ENCODE measurements at regions not wholly inside any gene's neighbourhood (a gene's known extent, or its start where the extent isn't known, plus 50 kb on each side); places are given as distances from the start of the nearest gene placed in this dataset.
A peak's percentile ranks its signal among the peaks of the same experiment; 100 is the strongest.
"Not testable (repeated sequence)": the region's sequence is repeated elsewhere in the genome, so short reads cannot be mapped to it uniquely, and the experiment has no call there.

GRCh38 chr2:106272216-106272807, 78.2 kb upstream of the UXS1 start:
- TF ChIP-seq, protein P1, sequence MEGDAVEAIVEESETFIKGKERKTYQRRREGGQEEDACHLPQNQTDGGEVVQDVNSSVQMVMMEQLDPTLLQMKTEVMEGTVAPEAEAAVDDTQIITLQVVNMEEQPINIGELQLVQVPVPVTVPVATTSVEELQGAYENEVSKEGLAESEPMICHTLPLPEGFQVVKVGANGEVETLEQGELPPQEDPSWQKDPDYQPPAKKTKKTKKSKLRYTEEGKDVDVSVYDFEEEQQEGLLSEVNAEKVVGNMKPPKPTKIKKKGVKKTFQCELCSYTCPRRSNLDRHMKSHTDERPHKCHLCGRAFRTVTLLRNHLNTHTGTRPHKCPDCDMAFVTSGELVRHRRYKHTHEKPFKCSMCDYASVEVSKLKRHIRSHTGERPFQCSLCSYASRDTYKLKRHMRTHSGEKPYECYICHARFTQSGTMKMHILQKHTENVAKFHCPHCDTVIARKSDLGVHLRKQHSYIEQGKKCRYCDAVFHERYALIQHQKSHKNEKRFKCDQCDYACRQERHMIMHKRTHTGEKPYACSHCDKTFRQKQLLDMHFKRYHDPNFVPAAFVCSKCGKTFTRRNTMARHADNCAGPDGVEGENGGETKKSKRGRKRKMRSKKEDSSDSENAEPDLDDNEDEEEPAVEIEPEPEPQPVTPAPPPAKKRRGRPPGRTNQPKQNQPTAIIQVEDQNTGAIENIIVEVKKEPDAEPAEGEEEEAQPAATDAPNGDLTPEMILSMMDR (IDR thresholded peaks at IDR 0.05; ENCODE audit: insufficient read depth, low read depth, low read length, missing control alignments), result no peak
- H3K4me3 ChIP-seq (ENCODE audit: low read length), result no peak overlapping the region
- peak; percentile 60 for DNase-seq (ENCODE audit: low read depth)

DNA sequence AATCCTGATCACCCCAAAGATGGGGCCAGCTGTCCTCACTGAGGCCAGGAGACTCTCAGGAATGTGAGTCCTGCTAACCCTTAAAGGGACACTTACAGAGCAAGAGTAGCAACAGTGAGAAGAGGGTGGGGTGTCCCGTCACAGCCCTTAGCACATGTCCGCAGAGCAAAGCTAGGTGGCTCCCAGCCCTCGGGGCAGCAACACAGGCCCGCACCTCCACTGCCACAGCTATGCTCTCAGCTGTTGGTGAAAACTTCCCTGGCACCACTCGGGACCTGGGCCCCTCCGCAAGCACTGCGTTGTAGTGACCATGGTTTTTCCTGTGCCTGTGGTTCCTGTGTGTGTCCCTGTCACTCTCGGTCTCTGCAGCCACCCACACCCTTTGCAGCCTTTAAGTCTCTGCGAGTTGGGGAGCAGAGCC, 76.4 kb upstream of the UXS1 start:
- H3K4me3 ChIP-seq (ENCODE audit: low read length), result no peak overlapping the region
- DNase-seq (ENCODE audit: low read depth), result no peak
- TF ChIP-seq, protein P1 (IDR thresholded peaks at IDR 0.05; ENCODE audit: insufficient read depth, low read depth, low read length, missing control alignments), result no peak

GRCh38 chr2:106269591-106270291, 75.6 kb upstream of the UXS1 start:
- peak; percentile 43 for DNase-seq (ENCODE audit: low read depth)
- H3K4me3 ChIP-seq (ENCODE audit: low read length), result no peak overlapping the region
- TF ChIP-seq, protein P1 (IDR thresholded peaks at IDR 0.05; ENCODE audit: insufficient read depth, low read depth, low read length, missing control alignments), result no peak

DNA sequence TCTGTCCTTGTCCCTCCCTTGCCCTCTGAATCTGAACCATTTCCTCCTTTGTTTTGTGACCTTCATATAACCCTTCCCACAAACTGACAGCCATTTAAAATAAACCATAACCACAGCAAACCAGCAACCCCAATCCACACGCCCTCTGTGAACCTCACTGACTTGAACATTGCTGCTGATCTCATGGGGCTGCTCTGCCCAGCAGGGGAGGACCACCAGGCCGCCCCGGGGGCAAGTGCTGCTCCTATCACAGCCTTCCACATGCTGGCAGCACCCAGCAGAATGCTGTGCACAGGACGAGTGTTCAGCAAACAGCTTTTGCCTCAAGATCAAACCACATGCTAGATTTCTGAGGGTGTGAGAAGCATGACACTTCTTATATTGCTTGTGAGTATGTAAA, 73.9 kb upstream of the UXS1 start:
- TF ChIP-seq, protein P1 (IDR thresholded peaks at IDR 0.05; ENCODE audit: insufficient read depth, low read depth, low read length, missing control alignments), result no peak
- no peak overlapping the region for H3K4me3 ChIP-seq (ENCODE audit: low read length)
- DNase-seq (ENCODE audit: low read depth), result no peak

DNA sequence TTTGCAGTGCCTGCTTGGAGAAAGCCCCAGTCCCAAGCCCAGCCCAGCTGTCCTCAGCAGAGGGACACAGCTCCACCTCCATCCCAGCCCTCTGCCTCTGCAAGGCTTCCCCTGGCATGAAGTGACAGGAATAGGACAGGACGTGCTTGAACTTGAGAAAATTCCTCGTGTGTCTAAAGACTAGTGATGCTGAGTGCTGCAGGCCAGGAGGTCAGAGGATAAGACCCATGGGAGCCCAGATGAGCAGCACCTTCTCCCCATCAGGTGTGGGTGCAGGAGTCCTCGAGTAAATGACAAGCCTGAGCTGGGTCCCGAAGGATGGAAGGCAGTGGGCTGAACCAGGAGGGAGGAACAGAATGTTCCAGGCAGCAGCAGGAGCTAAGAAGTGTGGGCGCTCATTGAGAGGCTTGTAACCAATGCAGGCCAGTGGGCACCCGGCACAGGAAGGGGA, 67.8 kb upstream of the UXS1 start:
- no peak overlapping the region for H3K4me3 ChIP-seq (ENCODE audit: low read length)
- TF ChIP-seq, protein P1 (IDR thresholded peaks at IDR 0.05; ENCODE audit: insufficient read depth, low read depth, low read length, missing control alignments), result no peak
- peak; percentile 43 for DNase-seq (ENCODE audit: low read depth)

GRCh38 chr2:106258859-106259258, 64.8 kb upstream of the UXS1 start:
- DNase-seq (ENCODE audit: low read depth); H3K4me3 ChIP-seq (ENCODE audit: low read length): not testable (repeated sequence)

DNA sequence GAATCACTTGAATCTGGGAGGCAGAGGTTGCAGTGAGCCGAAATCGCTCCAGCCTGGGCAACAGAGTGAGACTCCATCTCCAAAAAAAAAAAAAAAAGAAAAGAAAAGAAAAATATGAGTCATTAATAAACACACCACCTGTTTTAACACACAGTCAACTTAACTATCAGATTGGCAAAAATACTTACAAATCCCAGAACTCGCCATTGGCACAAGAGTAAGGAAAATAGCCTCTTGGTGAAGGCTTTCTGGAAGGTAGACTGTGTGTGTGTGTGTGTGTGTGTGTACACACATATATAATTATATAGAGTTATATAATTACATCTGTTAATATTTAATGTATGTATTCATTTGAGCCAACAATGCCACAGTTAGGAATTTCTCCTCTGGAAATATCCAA, 63.7 kb upstream of the UXS1 start:
- DNase-seq (ENCODE audit: low read depth), result no peak
- no peak overlapping the region for H3K4me3 ChIP-seq (ENCODE audit: low read length)
- TF ChIP-seq, protein P1 (IDR thresholded peaks at IDR 0.05; ENCODE audit: insufficient read depth, low read depth, low read length, missing control alignments), result no peak

Measured in epithelial cell of esophagus (primary cell).